NCI-H526 (cell line): ENCODE measurements at regions not wholly inside any gene's neighbourhood (a gene's known extent, or its start where the extent isn't known, plus 50 kb on each side); places are given as distances from the start of the nearest gene placed in this dataset.

Experiments
- DNase-seq, 2 experiments: peaks; one replicate each; lab custom pipeline; 2025; lab: John Stamatoyannopoulos, UW

- no peak for DNase-seq
Measured at GRCh38 chr5:6915574-6915973, 202.3 kb downstream of the TENT4A start.

GRCh38 chr5:6918255-6918654, 205.0 kb downstream of the TENT4A start:
- DNase-seq: peak in 1 of 2 experiments; percentile 18

GRCh38 chr5:6920628-6921256, 207.5 kb downstream of the TENT4A start:
- no peak for DNase-seq

- DNase-seq: no peak
Measured at GRCh38 chr5:6926491-6927038, 213.3 kb downstream of the TENT4A start.

GRCh38 chr5:6936031-6936430, 222.8 kb downstream of the TENT4A start:
- DNase-seq: no peak

- DNase-seq: no peak
Measured at GRCh38 chr5:6937677-6938076, 224.4 kb downstream of the TENT4A start.

GRCh38 chr5:6941631-6942030, 228.4 kb downstream of the TENT4A start:
- DNase-seq: no peak

GRCh38 chr5:6943197-6944112, 230.2 kb downstream of the TENT4A start:
- DNase-seq: no peak

- no peak for DNase-seq
Measured at GRCh38 chr5:6948562-6948961, 235.3 kb downstream of the TENT4A start.

GRCh38 chr5:6949230-6949629, 236.0 kb downstream of the TENT4A start:
- DNase-seq: no peak

- DNase-seq: no peak
Measured at GRCh38 chr5:6950250-6950649, 237.0 kb downstream of the TENT4A start.

- no peak for DNase-seq
Measured at GRCh38 chr5:6950860-6951259, 237.6 kb downstream of the TENT4A start.

- no peak for DNase-seq
Measured at GRCh38 chr5:6961123-6961522, 247.9 kb downstream of the TENT4A start.

GRCh38 chr5:6961837-6962635, 248.8 kb downstream of the TENT4A start:
- DNase-seq: no peak

GRCh38 chr5:6976971-6977370, 263.7 kb downstream of the TENT4A start:
- DNase-seq: no peak

GRCh38 chr5:6979061-6979460, 265.8 kb downstream of the TENT4A start:
- DNase-seq: no peak

- no peak for DNase-seq
Measured at GRCh38 chr5:6989230-6989629, 276.0 kb downstream of the TENT4A start.

- no peak for DNase-seq
Measured at GRCh38 chr5:6994097-6994496, 280.9 kb downstream of the TENT4A start.

GRCh38 chr5:6995115-6995514, 281.9 kb downstream of the TENT4A start:
- DNase-seq: no peak

- no peak for DNase-seq
Measured at GRCh38 chr5:7000310-7000709, 287.1 kb downstream of the TENT4A start.

- DNase-seq: no peak
Measured at GRCh38 chr5:7010591-7010990, 297.4 kb downstream of the TENT4A start.

GRCh38 chr5:7012057-7012456, 298.8 kb downstream of the TENT4A start:
- no peak for DNase-seq
